ENCODE measurements at regions not wholly inside any gene's neighbourhood (a gene's known extent, or its start where the extent isn't known, plus 50 kb on each side); places are given as distances from the start of the nearest gene placed in this dataset.

DNA sequence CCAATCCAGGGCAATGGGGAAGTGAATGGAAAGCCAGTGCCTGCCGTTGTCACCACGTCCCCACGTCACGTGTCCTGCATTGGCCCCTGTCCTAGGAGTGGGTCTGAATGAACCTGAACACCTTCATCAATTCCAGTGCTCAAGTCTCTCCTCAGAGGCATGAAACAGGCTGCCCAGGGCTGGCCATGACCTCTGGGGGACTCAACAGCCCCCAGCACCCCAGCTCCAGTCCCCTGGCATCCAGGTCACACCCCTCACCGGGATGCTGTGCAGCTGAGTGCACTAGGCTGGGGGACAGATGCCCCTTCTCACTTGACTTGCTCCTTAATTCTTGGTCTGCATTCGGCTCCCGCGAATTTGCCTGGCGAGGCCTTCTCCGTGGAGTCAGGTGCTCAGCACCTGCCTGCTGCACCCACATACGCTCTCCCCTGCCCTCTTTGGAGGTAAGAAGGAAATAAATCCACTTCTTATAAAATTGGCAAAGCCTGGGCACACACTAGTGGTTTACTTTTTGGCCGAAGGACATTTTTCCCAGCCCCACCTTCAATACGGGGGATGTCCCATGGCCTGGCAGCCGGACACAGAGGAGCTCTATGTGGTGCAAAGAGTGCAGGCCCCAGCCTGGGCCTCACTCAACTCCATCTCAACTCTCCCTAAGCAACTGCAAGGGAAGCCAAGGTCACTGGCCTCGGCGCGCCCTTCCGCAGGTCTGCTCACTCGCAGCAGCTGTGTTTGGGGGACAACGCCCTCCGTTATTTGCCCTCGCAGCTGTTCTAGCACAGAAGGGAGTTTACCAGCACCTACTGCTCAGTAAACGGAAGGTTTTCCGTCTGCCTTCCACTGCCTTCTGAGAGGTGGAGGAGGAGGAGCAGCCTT lies 77.6 kb upstream of the SHH start:
- Histone ChIP-seq H3K4me3 (no peak overlapping the region), H3K27ac (no peak overlapping the region), H3K4me1 (peaks cover 12% of the 10 kb centered on the region), H3K9me3 (peaks cover 5% of the 10 kb centered on the region; the same call in 1 of the 3 replicates), H3K4me2 (no peak overlapping the region)
- POLR2A ChIA-PET, result no interaction called here
- 75% methylated on average over 24 of the region's 24 CpGs for WGBS (ENCODE audit: missing lambda C conversion rate)
- CTCF ChIA-PET, result interaction anchor here (0.8 to 1.2 kb wide), 3 partner anchors 13 to 75 kb away, joined by 3 read pairs; no protein-coding TSS in a partner anchor
- FAIRE-seq (no peak), ATAC-seq (no peak), DNase-seq (ENCODE audit: low read depth in 1 of 2, low spot score in 1 of 2) (no peak)
- TF ChIP-seq MYC (IDR thresholded peaks at IDR 0.05; ENCODE audit: borderline replicate concordance, low read length) (no peak), NPAS2 (CRISPR knock-in tag; IDR thresholded peaks at IDR 0.05; ENCODE audit: borderline replicate concordance) (no peak)

DNA sequence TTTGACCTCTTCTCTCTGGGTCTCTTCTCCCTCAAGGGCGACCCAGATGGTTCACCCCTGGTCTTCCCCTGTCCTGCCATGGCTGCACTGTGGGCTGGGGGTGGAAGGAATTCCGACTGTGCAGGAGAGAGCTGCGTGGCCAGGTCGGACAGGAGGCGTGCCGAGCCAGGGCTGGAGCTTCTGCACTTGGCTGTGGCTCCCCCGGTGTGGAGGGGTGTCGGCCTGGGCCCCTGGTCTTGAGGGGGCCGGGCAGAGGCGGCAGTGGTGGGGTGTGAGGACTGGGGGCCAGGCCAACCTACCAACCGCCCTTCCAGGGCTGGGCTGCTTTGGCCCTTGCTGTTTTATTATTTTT lies 74.9 kb upstream of the SHH start:
- Histone ChIP-seq H3K4me1 (peaks cover 31% of the 10 kb centered on the region), H3K9me3 (peaks cover 5% of the 10 kb centered on the region; the same call in 1 of the 3 replicates), H3K4me3 (no peak overlapping the region), H3K4me2 (no peak overlapping the region), H3K27ac (peak overlapping the region in 1 of 2 experiments; percentile 83; a peak in 1 of 6 replicates)
- TF ChIP-seq ZNF302 (CRISPR knock-in tag; IDR thresholded peaks at IDR 0.05) (no peak), ZSCAN20 (CRISPR knock-in tag; IDR thresholded peaks at IDR 0.05) (no peak)
- no peak for FAIRE-seq
- CTCF ChIA-PET, result no interaction called here
- ATAC-seq, result no peak
- WGBS (ENCODE audit: missing lambda C conversion rate), result 74% methylated on average over 7 of the region's 11 CpGs
- POLR2A ChIA-PET, result no interaction called here
- DNase-seq (ENCODE audit: low read depth in 1 of 2, low spot score in 1 of 2), result no peak

DNA sequence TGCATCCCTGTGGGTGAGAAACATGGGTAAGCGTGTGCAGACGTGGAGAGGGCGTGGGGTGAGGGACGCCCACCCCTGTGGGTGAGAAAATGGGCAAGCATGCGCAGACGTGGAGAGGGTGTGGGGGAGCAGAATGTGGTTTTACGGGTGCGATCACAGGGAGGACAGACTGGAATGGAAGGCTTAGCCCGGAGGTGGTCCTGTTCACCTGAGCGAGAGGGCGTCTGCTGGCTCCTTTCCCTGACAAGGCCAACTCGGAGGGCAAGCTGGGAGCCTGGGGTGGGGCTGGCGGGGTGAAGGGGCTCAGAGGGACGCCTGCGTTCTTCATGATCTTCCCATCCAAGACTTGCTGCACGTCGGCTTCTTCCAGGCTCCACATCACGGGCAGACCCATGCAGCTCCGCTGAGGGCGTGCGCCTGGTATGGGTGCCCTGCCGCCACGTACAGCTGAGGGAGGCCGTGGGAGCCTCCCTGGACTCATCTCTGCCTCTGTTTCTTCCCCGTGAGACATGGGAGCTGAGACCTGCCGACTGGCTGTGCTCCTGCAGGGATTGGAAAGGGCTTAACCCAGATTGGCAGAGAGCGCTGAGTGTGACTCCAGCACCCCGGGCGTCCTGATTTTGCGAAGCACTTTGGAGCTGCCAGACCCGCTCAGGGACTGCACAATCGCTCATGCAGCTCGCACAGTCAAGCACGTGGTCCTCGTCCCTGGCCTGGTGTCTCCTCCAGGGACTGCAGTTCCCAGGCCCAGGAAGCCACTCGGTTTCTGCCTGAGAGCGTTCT lies 74.3 kb upstream of the SHH start:
- peaks cover 5% of the 10 kb centered on the region; the same call in 1 of the 3 replicates for H3K9me3 ChIP-seq
- WGBS (ENCODE audit: missing lambda C conversion rate), result 91% methylated on average over 27 of the region's 37 CpGs
- peak overlapping the region in 1 of 2 experiments; percentile 83; a peak in 3 of 6 replicates for H3K27ac ChIP-seq
- CTCF ChIA-PET, result no interaction called here
- TF ChIP-seq FOXS1 (CRISPR knock-in tag; IDR thresholded peaks at IDR 0.05), result no peak
- TF ChIP-seq CBX8 (IDR thresholded peaks at IDR 0.05), result no peak
- TF ChIP-seq RARB (CRISPR knock-in tag; IDR thresholded peaks at IDR 0.05), result no peak
- no peak for TF ChIP-seq TFCP2L1 (CRISPR knock-in tag; IDR thresholded peaks at IDR 0.05)
- TF ChIP-seq, protein P1, sequence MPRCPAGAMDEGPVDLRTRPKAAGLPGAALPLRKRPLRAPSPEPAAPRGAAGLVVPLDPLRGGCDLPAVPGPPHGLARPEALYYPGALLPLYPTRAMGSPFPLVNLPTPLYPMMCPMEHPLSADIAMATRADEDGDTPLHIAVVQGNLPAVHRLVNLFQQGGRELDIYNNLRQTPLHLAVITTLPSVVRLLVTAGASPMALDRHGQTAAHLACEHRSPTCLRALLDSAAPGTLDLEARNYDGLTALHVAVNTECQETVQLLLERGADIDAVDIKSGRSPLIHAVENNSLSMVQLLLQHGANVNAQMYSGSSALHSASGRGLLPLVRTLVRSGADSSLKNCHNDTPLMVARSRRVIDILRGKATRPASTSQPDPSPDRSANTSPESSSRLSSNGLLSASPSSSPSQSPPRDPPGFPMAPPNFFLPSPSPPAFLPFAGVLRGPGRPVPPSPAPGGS (IDR thresholded peaks at IDR 0.05), result no peak
- TF ChIP-seq, protein P2, sequence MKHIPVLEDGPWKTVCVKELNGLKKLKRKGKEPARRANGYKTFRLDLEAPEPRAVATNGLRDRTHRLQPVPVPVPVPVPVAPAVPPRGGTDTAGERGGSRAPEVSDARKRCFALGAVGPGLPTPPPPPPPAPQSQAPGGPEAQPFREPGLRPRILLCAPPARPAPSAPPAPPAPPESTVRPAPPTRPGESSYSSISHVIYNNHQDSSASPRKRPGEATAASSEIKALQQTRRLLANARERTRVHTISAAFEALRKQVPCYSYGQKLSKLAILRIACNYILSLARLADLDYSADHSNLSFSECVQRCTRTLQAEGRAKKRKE (CRISPR knock-in tag; IDR thresholded peaks at IDR 0.05; ENCODE audit: low read depth), result no peak
- no peak for TF ChIP-seq ZNF302 (CRISPR knock-in tag; IDR thresholded peaks at IDR 0.05)
- TF ChIP-seq NR3C1 (IDR thresholded peaks at IDR 0.05), result no peak
- TF ChIP-seq ZSCAN20 (CRISPR knock-in tag; IDR thresholded peaks at IDR 0.05), result no peak
- no peak for TF ChIP-seq EHF (CRISPR knock-in tag; IDR thresholded peaks at IDR 0.05)
- no peak for TF ChIP-seq RAD21 (conservative IDR thresholded peaks at IDR 0.05 in 1 of 2, IDR thresholded peaks at IDR 0.05 in 1 of 2)
- TF ChIP-seq RFX5 (IDR thresholded peaks at IDR 0.05), result no peak
- TF ChIP-seq MAZ (IDR thresholded peaks at IDR 0.05; ENCODE audit: borderline replicate concordance, low read depth, low read length), result no peak
- TF ChIP-seq, protein P3, sequence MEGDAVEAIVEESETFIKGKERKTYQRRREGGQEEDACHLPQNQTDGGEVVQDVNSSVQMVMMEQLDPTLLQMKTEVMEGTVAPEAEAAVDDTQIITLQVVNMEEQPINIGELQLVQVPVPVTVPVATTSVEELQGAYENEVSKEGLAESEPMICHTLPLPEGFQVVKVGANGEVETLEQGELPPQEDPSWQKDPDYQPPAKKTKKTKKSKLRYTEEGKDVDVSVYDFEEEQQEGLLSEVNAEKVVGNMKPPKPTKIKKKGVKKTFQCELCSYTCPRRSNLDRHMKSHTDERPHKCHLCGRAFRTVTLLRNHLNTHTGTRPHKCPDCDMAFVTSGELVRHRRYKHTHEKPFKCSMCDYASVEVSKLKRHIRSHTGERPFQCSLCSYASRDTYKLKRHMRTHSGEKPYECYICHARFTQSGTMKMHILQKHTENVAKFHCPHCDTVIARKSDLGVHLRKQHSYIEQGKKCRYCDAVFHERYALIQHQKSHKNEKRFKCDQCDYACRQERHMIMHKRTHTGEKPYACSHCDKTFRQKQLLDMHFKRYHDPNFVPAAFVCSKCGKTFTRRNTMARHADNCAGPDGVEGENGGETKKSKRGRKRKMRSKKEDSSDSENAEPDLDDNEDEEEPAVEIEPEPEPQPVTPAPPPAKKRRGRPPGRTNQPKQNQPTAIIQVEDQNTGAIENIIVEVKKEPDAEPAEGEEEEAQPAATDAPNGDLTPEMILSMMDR (IDR thresholded peaks at IDR 0.05), result no peak
- TF ChIP-seq ZFP36 (IDR thresholded peaks at IDR 0.05; ENCODE audit: borderline replicate concordance, partially characterized antibody), result no peak
- no peak for TF ChIP-seq BHLHE40 (IDR thresholded peaks at IDR 0.05; ENCODE audit: low read depth, low read length)
- TF ChIP-seq, protein P4, sequence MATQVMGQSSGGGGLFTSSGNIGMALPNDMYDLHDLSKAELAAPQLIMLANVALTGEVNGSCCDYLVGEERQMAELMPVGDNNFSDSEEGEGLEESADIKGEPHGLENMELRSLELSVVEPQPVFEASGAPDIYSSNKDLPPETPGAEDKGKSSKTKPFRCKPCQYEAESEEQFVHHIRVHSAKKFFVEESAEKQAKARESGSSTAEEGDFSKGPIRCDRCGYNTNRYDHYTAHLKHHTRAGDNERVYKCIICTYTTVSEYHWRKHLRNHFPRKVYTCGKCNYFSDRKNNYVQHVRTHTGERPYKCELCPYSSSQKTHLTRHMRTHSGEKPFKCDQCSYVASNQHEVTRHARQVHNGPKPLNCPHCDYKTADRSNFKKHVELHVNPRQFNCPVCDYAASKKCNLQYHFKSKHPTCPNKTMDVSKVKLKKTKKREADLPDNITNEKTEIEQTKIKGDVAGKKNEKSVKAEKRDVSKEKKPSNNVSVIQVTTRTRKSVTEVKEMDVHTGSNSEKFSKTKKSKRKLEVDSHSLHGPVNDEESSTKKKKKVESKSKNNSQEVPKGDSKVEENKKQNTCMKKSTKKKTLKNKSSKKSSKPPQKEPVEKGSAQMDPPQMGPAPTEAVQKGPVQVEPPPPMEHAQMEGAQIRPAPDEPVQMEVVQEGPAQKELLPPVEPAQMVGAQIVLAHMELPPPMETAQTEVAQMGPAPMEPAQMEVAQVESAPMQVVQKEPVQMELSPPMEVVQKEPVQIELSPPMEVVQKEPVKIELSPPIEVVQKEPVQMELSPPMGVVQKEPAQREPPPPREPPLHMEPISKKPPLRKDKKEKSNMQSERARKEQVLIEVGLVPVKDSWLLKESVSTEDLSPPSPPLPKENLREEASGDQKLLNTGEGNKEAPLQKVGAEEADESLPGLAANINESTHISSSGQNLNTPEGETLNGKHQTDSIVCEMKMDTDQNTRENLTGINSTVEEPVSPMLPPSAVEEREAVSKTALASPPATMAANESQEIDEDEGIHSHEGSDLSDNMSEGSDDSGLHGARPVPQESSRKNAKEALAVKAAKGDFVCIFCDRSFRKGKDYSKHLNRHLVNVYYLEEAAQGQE (IDR thresholded peaks at IDR 0.05), result no peak
- TF ChIP-seq NFE2L2 (conservative IDR thresholded peaks at IDR 0.05; ENCODE audit: low read length), result no peak
- FAIRE-seq (no peak), DNase-seq (ENCODE audit: low read depth in 1 of 2, low spot score in 1 of 2) (no peak), ATAC-seq (no peak)
- no peak overlapping the region for H3K4me3 ChIP-seq
- POLR2A ChIA-PET, result no interaction called here
- no peak overlapping the region for H3K4me2 ChIP-seq
- peaks cover 36% of the 10 kb centered on the region for H3K4me1 ChIP-seq
